Osteoblast (primary cell): ENCODE measurements at regions not wholly inside any gene's neighbourhood (a gene's known extent, or its start where the extent isn't known, plus 50 kb on each side); places are given as distances from the start of the nearest gene placed in this dataset.

Source experiments
- DNase-seq: peaks from one replicate; pipeline ENCODE4 v3.0.0; 2011; ENCODE audit warnings: low spot score, mixed read lengths; ENCODE audit not compliant: insufficient read length; ENCODE audit errors: missing footprints
- H2AFZ ChIP-seq: 2 replicates; pipeline ENCODE4 v1.6.0; 2011; ENCODE audit warnings: mild to moderate bottlenecking, low read length
- H3K27ac ChIP-seq: 2 replicates; pipeline ENCODE4 v1.5.1; 2011; ENCODE audit warnings: mild to moderate bottlenecking, low read depth, low read length, moderate library complexity
- H3K27me3 ChIP-seq: 2 replicates; pipeline ENCODE4 v1.6.0; 2012; ENCODE audit warnings: mild to moderate bottlenecking, control low read depth, inconsistent platforms, low read length, moderate library complexity; ENCODE audit not compliant: insufficient read depth
- H3K36me3 ChIP-seq: 2 replicates; pipeline ENCODE4 v1.5.1; 2011; ENCODE audit warnings: mild to moderate bottlenecking, low read length, control low read depth, moderate library complexity; ENCODE audit not compliant: insufficient read depth
- H3K4me1 ChIP-seq: 2 replicates; pipeline ENCODE4 v1.5.1; 2011; ENCODE audit warnings: mild to moderate bottlenecking, low read length, control low read depth, moderate library complexity; ENCODE audit not compliant: insufficient read depth
- H3K4me2 ChIP-seq: 2 replicates; pipeline ENCODE4 v1.6.0; 2011; ENCODE audit warnings: mild to moderate bottlenecking, low read length; ENCODE audit not compliant: insufficient read depth
- H3K4me3 ChIP-seq: fragments of 200-600 bp; sonication (generic); 3 replicates; pipeline ENCODE4 v1.5.1; 2012; ENCODE audit warnings: mild to moderate bottlenecking, low read length, inconsistent platforms; ENCODE audit not compliant: insufficient read depth
- H3K79me2 ChIP-seq: 2 replicates; pipeline ENCODE4 v1.6.0; 2012; ENCODE audit warnings: mild to moderate bottlenecking, low read length, control low read depth, inconsistent platforms; ENCODE audit not compliant: insufficient read depth
- H3K9me3 ChIP-seq: 2 replicates; pipeline ENCODE4 v1.5.1; 2011; ENCODE audit warnings: low read depth, low read length, control low read depth
- H4K20me1 ChIP-seq: 2 replicates; pipeline ENCODE4 v1.6.0; 2012; ENCODE audit warnings: mild to moderate bottlenecking, low read length, control low read depth; ENCODE audit not compliant: insufficient read depth
- TF ChIP-seq, protein P1 (sequence below): IDR thresholded peaks from 2 replicates; pipeline ENCODE4 v1.5.1; 2011; ENCODE audit warnings: mild to moderate bottlenecking, low read depth, low read length, moderate library complexity; ENCODE audit errors: extremely low read depth

DNA sequence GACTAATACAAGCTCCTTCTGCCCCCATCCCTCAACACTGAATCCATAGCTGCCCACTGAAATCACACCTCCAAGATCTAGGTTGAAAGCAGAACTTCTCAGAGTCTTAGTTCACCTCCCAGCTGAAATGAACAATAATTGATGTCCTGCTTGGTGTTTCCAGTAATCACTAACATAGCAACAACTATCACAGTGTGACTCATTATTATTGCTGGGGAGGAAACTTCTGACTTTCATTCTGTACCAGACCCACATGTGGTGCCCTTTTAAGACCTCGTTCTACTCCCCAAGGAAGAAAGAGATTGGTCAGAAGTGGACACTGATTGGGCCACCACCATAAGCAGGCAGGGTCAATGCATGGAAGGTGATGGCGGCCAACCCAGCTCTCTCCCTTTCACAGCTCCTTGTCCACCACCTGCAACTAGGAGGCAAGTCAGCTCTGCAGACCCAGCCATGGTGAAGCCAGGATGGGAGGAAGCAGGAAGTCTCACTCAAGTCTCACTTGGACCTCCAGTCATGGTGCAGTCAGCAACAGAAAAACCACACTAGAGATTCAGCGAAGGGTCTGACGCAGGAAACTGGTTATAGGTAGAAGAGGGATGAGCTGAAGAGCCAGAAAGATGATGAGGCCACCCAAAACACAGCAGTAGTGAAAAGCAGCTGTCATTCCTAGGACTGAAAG lies 720.2 kb downstream of the PTPRU start:
- Histone ChIP-seq H3K4me1 (no peaks in the 10 kb centered on the region), H3K9me3 (no peaks in the 10 kb centered on the region), H3K4me2 (no peak overlapping the region), H3K27me3 (no peaks in the 10 kb centered on the region), H3K79me2 (no peaks in the 10 kb centered on the region), H2AFZ (no peak overlapping the region), H3K36me3 (no peaks in the 10 kb centered on the region), H3K27ac (no peak overlapping the region), H4K20me1 (no peaks in the 10 kb centered on the region), H3K4me3 (no peak overlapping the region)
- TF ChIP-seq, protein P1, sequence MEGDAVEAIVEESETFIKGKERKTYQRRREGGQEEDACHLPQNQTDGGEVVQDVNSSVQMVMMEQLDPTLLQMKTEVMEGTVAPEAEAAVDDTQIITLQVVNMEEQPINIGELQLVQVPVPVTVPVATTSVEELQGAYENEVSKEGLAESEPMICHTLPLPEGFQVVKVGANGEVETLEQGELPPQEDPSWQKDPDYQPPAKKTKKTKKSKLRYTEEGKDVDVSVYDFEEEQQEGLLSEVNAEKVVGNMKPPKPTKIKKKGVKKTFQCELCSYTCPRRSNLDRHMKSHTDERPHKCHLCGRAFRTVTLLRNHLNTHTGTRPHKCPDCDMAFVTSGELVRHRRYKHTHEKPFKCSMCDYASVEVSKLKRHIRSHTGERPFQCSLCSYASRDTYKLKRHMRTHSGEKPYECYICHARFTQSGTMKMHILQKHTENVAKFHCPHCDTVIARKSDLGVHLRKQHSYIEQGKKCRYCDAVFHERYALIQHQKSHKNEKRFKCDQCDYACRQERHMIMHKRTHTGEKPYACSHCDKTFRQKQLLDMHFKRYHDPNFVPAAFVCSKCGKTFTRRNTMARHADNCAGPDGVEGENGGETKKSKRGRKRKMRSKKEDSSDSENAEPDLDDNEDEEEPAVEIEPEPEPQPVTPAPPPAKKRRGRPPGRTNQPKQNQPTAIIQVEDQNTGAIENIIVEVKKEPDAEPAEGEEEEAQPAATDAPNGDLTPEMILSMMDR: no peak
- DNase-seq: no peak

DNA sequence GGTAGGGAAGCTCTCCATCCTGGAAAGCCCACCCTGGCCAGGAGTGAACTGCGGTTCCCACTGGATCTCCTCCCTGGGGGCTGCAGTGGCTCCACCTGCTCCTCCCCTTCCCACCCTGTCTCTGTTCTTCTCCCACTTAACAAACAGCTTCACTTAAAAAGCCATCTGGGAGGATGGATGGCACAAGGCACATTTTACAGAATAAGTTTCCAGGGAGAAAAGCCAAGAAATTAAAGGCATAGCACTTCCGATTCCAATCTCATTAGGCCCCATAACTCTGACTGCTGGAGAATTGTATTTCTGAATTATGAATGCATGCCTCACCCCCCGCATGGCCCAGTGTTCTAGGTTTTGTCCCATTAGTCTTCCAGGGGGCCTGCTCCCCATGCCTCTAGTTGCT lies 718.3 kb downstream of the PTPRU start:
- Histone ChIP-seq H3K27me3 (no peaks in the 10 kb centered on the region), H3K36me3 (no peaks in the 10 kb centered on the region), H3K9me3 (no peaks in the 10 kb centered on the region), H3K4me3 (no peak overlapping the region), H4K20me1 (no peaks in the 10 kb centered on the region), H3K79me2 (no peaks in the 10 kb centered on the region), H3K4me2 (no peak overlapping the region), H3K27ac (no peak overlapping the region), H3K4me1 (no peaks in the 10 kb centered on the region), H2AFZ (no peak overlapping the region)
- TF ChIP-seq, protein P1: no peak
- DNase-seq: no peak

DNA sequence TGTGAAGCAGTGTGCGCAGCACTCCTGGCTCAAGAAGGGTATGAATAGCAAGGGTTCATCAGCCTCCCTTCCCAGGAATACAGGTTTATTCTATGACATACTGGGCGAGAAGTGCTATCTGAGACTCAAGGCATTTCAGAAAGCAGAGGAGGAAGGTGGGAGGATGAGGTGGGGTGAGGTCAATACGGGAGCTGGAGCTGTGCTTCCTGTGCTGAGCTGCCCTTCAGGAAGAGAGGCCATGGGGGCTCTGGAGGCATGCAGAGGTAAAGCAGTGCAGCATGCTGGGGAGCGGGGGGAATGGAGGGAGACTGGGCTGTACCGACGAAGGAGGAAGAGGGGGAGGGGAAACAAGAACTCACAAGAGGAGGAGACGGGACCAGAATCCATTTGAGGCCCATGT lies 717.6 kb downstream of the PTPRU start:
- no peak for DNase-seq
- Histone ChIP-seq H4K20me1 (no peaks in the 10 kb centered on the region), H3K9me3 (no peaks in the 10 kb centered on the region), H3K36me3 (no peaks in the 10 kb centered on the region), H3K4me1 (no peaks in the 10 kb centered on the region), H2AFZ (no peak overlapping the region), H3K4me2 (no peak overlapping the region), H3K27ac (no peak overlapping the region), H3K27me3 (no peaks in the 10 kb centered on the region), H3K79me2 (no peaks in the 10 kb centered on the region), H3K4me3 (no peak overlapping the region)
- TF ChIP-seq, protein P1: no peak

DNA sequence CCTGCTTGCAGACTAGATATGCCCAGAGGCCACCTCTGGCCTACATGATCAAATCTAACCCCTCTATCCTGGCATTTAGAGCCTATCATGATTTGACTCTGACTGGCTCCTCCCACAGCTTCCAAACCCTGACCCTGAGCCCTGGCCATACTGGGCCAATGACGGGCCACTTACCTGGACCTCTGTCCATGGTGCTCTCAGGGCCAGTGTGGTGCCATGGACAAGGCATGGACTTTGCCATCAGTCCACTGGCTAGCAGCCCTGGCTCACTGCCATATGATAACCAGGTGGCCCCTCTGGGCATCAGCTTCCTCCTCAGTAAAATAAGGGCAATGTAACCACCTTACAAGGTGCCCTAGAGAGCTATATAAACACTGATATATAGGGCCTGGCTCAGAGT lies 713.4 kb downstream of the PTPRU start:
- no peaks in the 10 kb centered on the region for H3K4me1 ChIP-seq
- no peaks in the 10 kb centered on the region for H3K9me3 ChIP-seq
- H4K20me1 ChIP-seq: no peaks in the 10 kb centered on the region
- H3K27ac ChIP-seq: no peak overlapping the region
- no peak for DNase-seq
- no peaks in the 10 kb centered on the region for H3K79me2 ChIP-seq
- no peak overlapping the region for H3K4me3 ChIP-seq
- no peak overlapping the region for H2AFZ ChIP-seq
- no peak overlapping the region for H3K4me2 ChIP-seq
- no peaks in the 10 kb centered on the region for H3K27me3 ChIP-seq
- TF ChIP-seq, protein P1: no peak
- H3K36me3 ChIP-seq: no peaks in the 10 kb centered on the region
